T-helper 17 cell (primary cell): ENCODE measurements at regions not wholly inside any gene's neighbourhood (a gene's known extent, or its start where the extent isn't known, plus 50 kb on each side); places are given as distances from the start of the nearest gene placed in this dataset.
"Not testable (repeated sequence)": the region's sequence is repeated elsewhere in the genome, so short reads cannot be mapped to it uniquely, and the experiment has no call there.

Experiments
- ATAC-seq: fragments of 150-1000 bp; cut with Tn5 transposase; 2 replicates; pipeline ENCODE4 v1.10.0; 2021; ENCODE audit warnings: mild to moderate bottlenecking, moderate library complexity
- DNase-seq, 3 donors: peaks; one replicate each; pipeline versions ENCODE4 v3.0.0 to v3.0.0-alpha.2; 2020 to 2021
- H3K9me3 ChIP-seq: one replicate; pipeline ENCODE4 v1.7.0; 2013; ENCODE audit warnings: low read length, mild to moderate bottlenecking; ENCODE audit not compliant: control insufficient read depth, poor library complexity, severe bottlenecking
- H3K27ac Mint-ChIP-seq: one replicate; pipeline ENCODE4 v1.8.0; 2022; ENCODE audit warnings: mild to moderate bottlenecking, moderate library complexity, mixed read lengths
- H3K27me3 Mint-ChIP-seq: one replicate; pipeline ENCODE4 v1.8.0; 2022; ENCODE audit warnings: mixed read lengths
- H3K36me3 Mint-ChIP-seq: one replicate; pipeline ENCODE4 v1.8.0; 2022; ENCODE audit warnings: low read depth, mixed read lengths
- H3K4me1 Mint-ChIP-seq: one replicate; pipeline ENCODE4 v1.8.0; 2022; ENCODE audit warnings: mild to moderate bottlenecking, mixed read lengths
- H3K4me3 Mint-ChIP-seq: one replicate; pipeline ENCODE4 v1.8.0; 2022; ENCODE audit warnings: mild to moderate bottlenecking, moderate library complexity, mixed read lengths

GRCh38 chr14:87388946-87389345 is 604.0 kb downstream of the GALC start:
- DNase-seq (no peak), ATAC-seq (no peak)
- no peak overlapping the region for H3K4me3 Mint-ChIP-seq
- H3K27me3 Mint-ChIP-seq = no peaks in the 10 kb centered on the region
- H3K27ac Mint-ChIP-seq = no peak overlapping the region
- no peaks in the 10 kb centered on the region for H3K36me3 Mint-ChIP-seq
- no peaks in the 10 kb centered on the region for H3K9me3 ChIP-seq
- no peaks in the 10 kb centered on the region for H3K4me1 Mint-ChIP-seq

- DNase-seq = no peak
- ATAC-seq = no peak
- H3K9me3 ChIP-seq = no peaks in the 10 kb centered on the region
- no peaks in the 10 kb centered on the region for H3K36me3 Mint-ChIP-seq
- H3K27me3 Mint-ChIP-seq = no peaks in the 10 kb centered on the region
- no peaks in the 10 kb centered on the region for H3K4me1 Mint-ChIP-seq
- no peak overlapping the region for H3K27ac Mint-ChIP-seq
- no peak overlapping the region for H3K4me3 Mint-ChIP-seq
Observed at GRCh38 chr14:87387806-87388205, 605.2 kb downstream of the GALC start.

- no peaks in the 10 kb centered on the region for H3K4me1 Mint-ChIP-seq
- no peak overlapping the region for H3K4me3 Mint-ChIP-seq
- H3K9me3 ChIP-seq = no peaks in the 10 kb centered on the region
- H3K27me3 Mint-ChIP-seq = no peaks in the 10 kb centered on the region
- no peak for DNase-seq
- no peak overlapping the region for H3K27ac Mint-ChIP-seq
- ATAC-seq = no peak
- H3K36me3 Mint-ChIP-seq = no peaks in the 10 kb centered on the region
Observed at GRCh38 chr14:87386524-87386923, 606.5 kb downstream of the GALC start.

GRCh38 chr14:87380054-87380453 is 612.9 kb downstream of the GALC start:
- no peaks in the 10 kb centered on the region for H3K36me3 Mint-ChIP-seq
- no peaks in the 10 kb centered on the region for H3K4me1 Mint-ChIP-seq
- no peak overlapping the region for H3K4me3 Mint-ChIP-seq
- no peak for DNase-seq
- H3K9me3 ChIP-seq = no peaks in the 10 kb centered on the region
- no peaks in the 10 kb centered on the region for H3K27me3 Mint-ChIP-seq
- H3K27ac Mint-ChIP-seq = no peak overlapping the region
- ATAC-seq = no peak

GRCh38 chr14:87368751-87369150 is 624.2 kb downstream of the GALC start:
- Mint-ChIP-seq H3K27me3 (no peaks in the 10 kb centered on the region), H3K4me3 (no peak overlapping the region), H3K27ac (no peak overlapping the region), H3K4me1 (no peaks in the 10 kb centered on the region), H3K36me3 (no peaks in the 10 kb centered on the region)
- H3K9me3 ChIP-seq = no peaks in the 10 kb centered on the region
- ATAC-seq (no peak), DNase-seq (no peak)

- H3K36me3 Mint-ChIP-seq, H3K9me3 ChIP-seq, ATAC-seq, H3K4me1 Mint-ChIP-seq, H3K27ac Mint-ChIP-seq, DNase-seq, H3K4me3 Mint-ChIP-seq, H3K27me3 Mint-ChIP-seq: not testable (repeated sequence)
Observed at GRCh38 chr14:87360246-87360645, 632.7 kb downstream of the GALC start.

- Mint-ChIP-seq H3K27me3 (no peaks in the 10 kb centered on the region), H3K4me3 (no peak overlapping the region), H3K36me3 (no peaks in the 10 kb centered on the region), H3K27ac (no peak overlapping the region), H3K4me1 (no peaks in the 10 kb centered on the region)
- ATAC-seq = no peak
- H3K9me3 ChIP-seq = no peaks in the 10 kb centered on the region
- DNase-seq = no peak
Observed at GRCh38 chr14:87351007-87351406, 642.0 kb downstream of the GALC start.

- Mint-ChIP-seq H3K27ac (no peak overlapping the region), H3K36me3 (no peaks in the 10 kb centered on the region), H3K27me3 (no peaks in the 10 kb centered on the region), H3K4me1 (no peaks in the 10 kb centered on the region), H3K4me3 (no peak overlapping the region)
- no peak for ATAC-seq
- no peaks in the 10 kb centered on the region for H3K9me3 ChIP-seq
- no peak for DNase-seq
Observed at GRCh38 chr14:87349921-87350320, 643.1 kb downstream of the GALC start.

- no peaks in the 10 kb centered on the region for H3K4me1 Mint-ChIP-seq
- ATAC-seq = no peak
Observed at GRCh38 chr14:87343652-87344051, 649.3 kb downstream of the GALC start.

GRCh38 chr14:87334997-87335685 is 657.8 kb downstream of the GALC start:
- DNase-seq = no peak
- no peaks in the 10 kb centered on the region for H3K9me3 ChIP-seq
- H3K4me3 Mint-ChIP-seq = no peak overlapping the region
- no peaks in the 10 kb centered on the region for H3K27me3 Mint-ChIP-seq
- no peak overlapping the region for H3K27ac Mint-ChIP-seq
- ATAC-seq = no peak
- no peaks in the 10 kb centered on the region for H3K4me1 Mint-ChIP-seq
- no peaks in the 10 kb centered on the region for H3K36me3 Mint-ChIP-seq

More at GRCh38 chr14:87343652-87344051, 649.3 kb downstream of the GALC start:
- Mint-ChIP-seq H3K36me3 (no peaks in the 10 kb centered on the region), H3K27ac (no peak overlapping the region), H3K4me3 (no peak overlapping the region), H3K27me3 (no peaks in the 10 kb centered on the region)
- H3K9me3 ChIP-seq = no peaks in the 10 kb centered on the region
- DNase-seq = no peak

- H3K27ac Mint-ChIP-seq = no peak overlapping the region
- DNase-seq = no peak
- H3K4me1 Mint-ChIP-seq = no peaks in the 10 kb centered on the region
- no peaks in the 10 kb centered on the region for H3K36me3 Mint-ChIP-seq
- no peaks in the 10 kb centered on the region for H3K27me3 Mint-ChIP-seq
- H3K4me3 Mint-ChIP-seq = no peak overlapping the region
- ATAC-seq = no peak
- H3K9me3 ChIP-seq = no peaks in the 10 kb centered on the region
Observed at GRCh38 chr14:87331991-87332390, 661.0 kb downstream of the GALC start.

GRCh38 chr14:87325741-87326140 is 667.2 kb downstream of the GALC start:
- no peaks in the 10 kb centered on the region for H3K27me3 Mint-ChIP-seq
- H3K9me3 ChIP-seq = no peaks in the 10 kb centered on the region
- no peaks in the 10 kb centered on the region for H3K36me3 Mint-ChIP-seq
- no peak overlapping the region for H3K27ac Mint-ChIP-seq
- no peak for DNase-seq
- H3K4me1 Mint-ChIP-seq = no peaks in the 10 kb centered on the region
- ATAC-seq = no peak
- H3K4me3 Mint-ChIP-seq = no peak overlapping the region

- DNase-seq (no peak), ATAC-seq (no peak)
- H3K9me3 ChIP-seq = no peaks in the 10 kb centered on the region
- H3K27ac Mint-ChIP-seq = no peak overlapping the region
- no peak overlapping the region for H3K4me3 Mint-ChIP-seq
- no peaks in the 10 kb centered on the region for H3K27me3 Mint-ChIP-seq
- no peaks in the 10 kb centered on the region for H3K4me1 Mint-ChIP-seq
- no peaks in the 10 kb centered on the region for H3K36me3 Mint-ChIP-seq
Observed at GRCh38 chr14:87323191-87323590, 669.8 kb downstream of the GALC start.

- H3K36me3 Mint-ChIP-seq = no peaks in the 10 kb centered on the region
- H3K27ac Mint-ChIP-seq = no peak overlapping the region
- no peaks in the 10 kb centered on the region for H3K4me1 Mint-ChIP-seq
- ATAC-seq = no peak
- no peaks in the 10 kb centered on the region for H3K27me3 Mint-ChIP-seq
- no peak overlapping the region for H3K4me3 Mint-ChIP-seq
- no peak for DNase-seq
- no peaks in the 10 kb centered on the region for H3K9me3 ChIP-seq
Observed at GRCh38 chr14:87321548-87321947, 671.4 kb downstream of the GALC start.
